Osteoblast (primary cell): ENCODE measurements at regions not wholly inside any gene's neighbourhood (a gene's known extent, or its start where the extent isn't known, plus 50 kb on each side); places are given as distances from the start of the nearest gene placed in this dataset.

ENCODE experiments used
- DNase-seq: peaks from one replicate; pipeline ENCODE4 v3.0.0; 2011; ENCODE audit warnings: low spot score, mixed read lengths; ENCODE audit not compliant: insufficient read length; ENCODE audit errors: missing footprints
- H2AFZ ChIP-seq: 2 replicates; pipeline ENCODE4 v1.6.0; 2011; ENCODE audit warnings: mild to moderate bottlenecking, low read length
- H3K27ac ChIP-seq: 2 replicates; pipeline ENCODE4 v1.5.1; 2011; ENCODE audit warnings: mild to moderate bottlenecking, low read depth, low read length, moderate library complexity
- H3K27me3 ChIP-seq: 2 replicates; pipeline ENCODE4 v1.6.0; 2012; ENCODE audit warnings: mild to moderate bottlenecking, control low read depth, inconsistent platforms, low read length, moderate library complexity; ENCODE audit not compliant: insufficient read depth
- H3K36me3 ChIP-seq: 2 replicates; pipeline ENCODE4 v1.5.1; 2011; ENCODE audit warnings: mild to moderate bottlenecking, low read length, control low read depth, moderate library complexity; ENCODE audit not compliant: insufficient read depth
- H3K4me1 ChIP-seq: 2 replicates; pipeline ENCODE4 v1.5.1; 2011; ENCODE audit warnings: mild to moderate bottlenecking, low read length, control low read depth, moderate library complexity; ENCODE audit not compliant: insufficient read depth
- H3K4me2 ChIP-seq: 2 replicates; pipeline ENCODE4 v1.6.0; 2011; ENCODE audit warnings: mild to moderate bottlenecking, low read length; ENCODE audit not compliant: insufficient read depth
- H3K4me3 ChIP-seq: fragments of 200-600 bp; sonication (generic); 3 replicates; pipeline ENCODE4 v1.5.1; 2012; ENCODE audit warnings: mild to moderate bottlenecking, low read length, inconsistent platforms; ENCODE audit not compliant: insufficient read depth
- H3K79me2 ChIP-seq: 2 replicates; pipeline ENCODE4 v1.6.0; 2012; ENCODE audit warnings: mild to moderate bottlenecking, low read length, control low read depth, inconsistent platforms; ENCODE audit not compliant: insufficient read depth
- H3K9me3 ChIP-seq: 2 replicates; pipeline ENCODE4 v1.5.1; 2011; ENCODE audit warnings: low read depth, low read length, control low read depth
- H4K20me1 ChIP-seq: 2 replicates; pipeline ENCODE4 v1.6.0; 2012; ENCODE audit warnings: mild to moderate bottlenecking, low read length, control low read depth; ENCODE audit not compliant: insufficient read depth
- TF ChIP-seq, protein P1 (sequence below): IDR thresholded peaks from 2 replicates; pipeline ENCODE4 v1.5.1; 2011; ENCODE audit warnings: mild to moderate bottlenecking, low read depth, low read length, moderate library complexity; ENCODE audit errors: extremely low read depth

DNA sequence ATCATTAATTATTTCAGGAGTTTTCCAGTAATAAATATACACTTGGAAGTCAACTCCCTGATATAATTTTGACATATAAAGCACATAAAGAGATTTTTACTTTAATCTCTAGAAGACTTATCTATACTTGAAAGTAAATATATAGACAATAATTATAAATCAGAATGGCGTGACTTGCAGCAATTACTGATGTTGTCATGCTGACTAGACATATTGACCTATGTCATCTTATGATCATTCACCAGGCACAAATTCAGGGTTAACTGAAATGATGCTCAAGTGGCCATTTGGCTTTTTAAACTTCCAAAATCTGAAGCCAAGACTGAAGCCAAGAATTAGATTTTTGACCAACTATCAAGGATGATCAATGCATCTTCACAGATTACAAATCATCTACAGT, 192.2 kb downstream of the MCHR2 start:
- Histone ChIP-seq H3K4me3 (no peak overlapping the region), H3K36me3 (no peaks in the 10 kb centered on the region), H4K20me1 (no peaks in the 10 kb centered on the region), H2AFZ (no peak overlapping the region), H3K4me2 (no peak overlapping the region), H3K4me1 (no peaks in the 10 kb centered on the region), H3K79me2 (no peaks in the 10 kb centered on the region), H3K27ac (no peak overlapping the region), H3K9me3 (no peaks in the 10 kb centered on the region), H3K27me3 (no peaks in the 10 kb centered on the region)
- DNase-seq = no peak
- TF ChIP-seq, protein P1, sequence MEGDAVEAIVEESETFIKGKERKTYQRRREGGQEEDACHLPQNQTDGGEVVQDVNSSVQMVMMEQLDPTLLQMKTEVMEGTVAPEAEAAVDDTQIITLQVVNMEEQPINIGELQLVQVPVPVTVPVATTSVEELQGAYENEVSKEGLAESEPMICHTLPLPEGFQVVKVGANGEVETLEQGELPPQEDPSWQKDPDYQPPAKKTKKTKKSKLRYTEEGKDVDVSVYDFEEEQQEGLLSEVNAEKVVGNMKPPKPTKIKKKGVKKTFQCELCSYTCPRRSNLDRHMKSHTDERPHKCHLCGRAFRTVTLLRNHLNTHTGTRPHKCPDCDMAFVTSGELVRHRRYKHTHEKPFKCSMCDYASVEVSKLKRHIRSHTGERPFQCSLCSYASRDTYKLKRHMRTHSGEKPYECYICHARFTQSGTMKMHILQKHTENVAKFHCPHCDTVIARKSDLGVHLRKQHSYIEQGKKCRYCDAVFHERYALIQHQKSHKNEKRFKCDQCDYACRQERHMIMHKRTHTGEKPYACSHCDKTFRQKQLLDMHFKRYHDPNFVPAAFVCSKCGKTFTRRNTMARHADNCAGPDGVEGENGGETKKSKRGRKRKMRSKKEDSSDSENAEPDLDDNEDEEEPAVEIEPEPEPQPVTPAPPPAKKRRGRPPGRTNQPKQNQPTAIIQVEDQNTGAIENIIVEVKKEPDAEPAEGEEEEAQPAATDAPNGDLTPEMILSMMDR = no peak

DNA sequence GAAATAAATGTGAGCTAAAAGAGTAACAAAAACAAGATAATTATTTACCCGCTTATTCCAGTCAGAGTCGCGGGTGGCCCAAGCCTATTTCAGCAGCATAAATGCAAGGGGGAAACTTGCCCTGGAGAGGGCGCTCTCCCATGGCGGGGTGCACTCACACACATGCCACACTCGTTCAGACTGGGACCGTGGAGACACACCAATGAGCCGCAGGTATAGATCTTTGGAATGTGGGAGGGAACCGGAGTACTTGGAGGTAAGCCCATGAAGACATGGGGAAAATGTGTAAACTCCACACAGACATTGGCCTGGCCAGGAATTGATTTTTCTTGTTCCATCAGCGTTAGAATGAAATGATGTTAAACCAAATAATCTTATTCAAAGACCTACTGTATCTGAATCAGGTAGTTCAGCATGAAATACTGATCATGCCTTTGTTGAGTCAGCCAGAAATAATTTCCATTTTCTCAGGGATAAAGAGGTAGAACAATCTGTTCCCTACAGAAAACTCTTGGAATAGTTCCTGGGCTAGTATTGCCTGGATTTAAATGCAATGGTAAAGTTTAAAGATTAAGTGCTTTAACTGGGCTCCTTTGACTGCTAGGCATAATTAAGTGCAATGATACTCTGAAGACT, 191.5 kb downstream of the MCHR2 start:
- Histone ChIP-seq H3K27ac (no peak overlapping the region), H4K20me1 (no peaks in the 10 kb centered on the region), H3K9me3 (no peaks in the 10 kb centered on the region), H3K4me1 (no peaks in the 10 kb centered on the region), H3K36me3 (no peaks in the 10 kb centered on the region), H3K79me2 (no peaks in the 10 kb centered on the region), H3K4me2 (no peak overlapping the region), H3K4me3 (no peak overlapping the region), H3K27me3 (no peaks in the 10 kb centered on the region), H2AFZ (no peak overlapping the region)
- DNase-seq = no peak
- TF ChIP-seq, protein P1 = no peak

DNA sequence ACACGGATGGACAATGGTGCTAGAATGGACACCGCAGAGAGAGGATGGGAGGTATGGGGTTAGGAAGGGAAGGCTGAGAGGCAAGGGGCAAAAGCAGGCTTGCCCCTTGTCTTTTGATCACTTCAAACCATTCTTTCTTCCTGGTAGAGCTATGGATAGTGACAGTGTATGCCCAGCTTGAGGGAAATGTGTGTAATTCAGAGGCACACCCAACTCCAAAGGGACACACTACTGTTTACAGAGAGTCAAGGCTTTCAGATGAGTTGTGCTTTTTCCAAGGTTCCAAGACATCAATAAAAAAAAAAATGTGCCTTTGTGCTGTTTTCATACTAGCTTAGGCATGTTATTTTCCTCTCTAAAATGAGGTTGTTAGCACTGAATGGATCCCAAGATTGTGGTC, 185.0 kb downstream of the MCHR2 start:
- H3K27me3 ChIP-seq = no peaks in the 10 kb centered on the region
- no peak overlapping the region for H3K27ac ChIP-seq
- H3K79me2 ChIP-seq = no peaks in the 10 kb centered on the region
- H2AFZ ChIP-seq = no peak overlapping the region
- no peak overlapping the region for H3K4me2 ChIP-seq
- TF ChIP-seq, protein P1 = no peak
- H3K36me3 ChIP-seq = no peaks in the 10 kb centered on the region
- DNase-seq = no peak
- no peaks in the 10 kb centered on the region for H3K9me3 ChIP-seq
- H3K4me3 ChIP-seq = no peak overlapping the region
- no peaks in the 10 kb centered on the region for H3K4me1 ChIP-seq
- H4K20me1 ChIP-seq = no peaks in the 10 kb centered on the region

DNA sequence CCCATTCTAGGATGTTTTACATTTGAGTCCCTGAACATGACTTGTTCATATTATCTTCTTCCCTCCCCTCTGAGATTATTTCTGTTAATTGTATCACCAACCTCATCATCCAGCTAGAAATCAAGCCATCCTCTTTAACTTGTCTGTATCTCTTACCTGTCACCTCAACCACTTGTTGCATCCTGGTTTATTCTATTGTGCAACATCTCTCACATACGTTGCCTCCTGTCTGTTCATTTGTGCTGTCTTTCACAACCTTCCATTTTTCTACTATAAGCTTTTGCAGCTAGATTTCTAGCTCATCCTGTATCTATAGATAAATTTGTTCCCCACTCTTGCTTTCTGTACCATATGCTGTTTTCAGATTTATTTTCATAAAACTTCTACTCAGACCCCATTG, 183.7 kb downstream of the MCHR2 start:
- no peak overlapping the region for H2AFZ ChIP-seq
- no peaks in the 10 kb centered on the region for H3K36me3 ChIP-seq
- H3K9me3 ChIP-seq = no peaks in the 10 kb centered on the region
- no peaks in the 10 kb centered on the region for H3K4me1 ChIP-seq
- no peaks in the 10 kb centered on the region for H3K27me3 ChIP-seq
- H3K4me3 ChIP-seq = no peak overlapping the region
- H3K27ac ChIP-seq = no peak overlapping the region
- TF ChIP-seq, protein P1 = no peak
- H4K20me1 ChIP-seq = no peaks in the 10 kb centered on the region
- DNase-seq = no peak
- no peaks in the 10 kb centered on the region for H3K79me2 ChIP-seq
- no peak overlapping the region for H3K4me2 ChIP-seq
